ENCODE measurements at regions not wholly inside any gene's neighbourhood (a gene's known extent, or its start where the extent isn't known, plus 50 kb on each side); places are given as distances from the start of the nearest gene placed in this dataset.

GRCh38 chr5:10160241-10160640, 89.4 kb downstream of the ATPSCKMT start:
- ATAC-seq (ENCODE audit: low read depth), result no peak
- no TSS peak for BruUV-seq (replicated peaks)
- H4K91ac ChIP-seq (ENCODE audit: insufficient read depth, low read depth, low read length), result no peak overlapping the region

More at GRCh38 chr5:10160241-10160640, 89.4 kb downstream of the ATPSCKMT start:
- Histone ChIP-seq H4K8ac (ENCODE audit: low read depth in 2 of 2, low read length in 2 of 2) (no peak overlapping the region), H3K9me3 (ENCODE audit: control insufficient read depth, insufficient read depth, low read length) (peaks cover 3% of the 10 kb centered on the region), H3K14ac (replicated peaks; ENCODE audit: low read depth, low read length) (no peak overlapping the region), H3K4ac (ENCODE audit: low read depth, low read length) (no peak overlapping the region), H2BK5ac (ENCODE audit: low read depth, low read length, poor library complexity, severe bottlenecking) (no peak overlapping the region), H2BK15ac (ENCODE audit: low read depth, low read length) (no peak overlapping the region), H3K36me3 (ENCODE audit: control insufficient read depth, insufficient read depth, low read length) (no peaks in the 10 kb centered on the region), H3K4me3 (ENCODE audit: insufficient read depth, low read depth, low read length) (no peak overlapping the region), H3K9ac (ENCODE audit: low read depth, low read length) (no peak overlapping the region), H3K56ac (ENCODE audit: extremely low read depth, insufficient read depth, low read length) (no peak overlapping the region), H2AK9ac (replicated peaks; ENCODE audit: low read depth, low read length, poor library complexity) (no peak overlapping the region), H3K9me1 (ENCODE audit: insufficient read depth, low read length) (no peaks in the 10 kb centered on the region), H3K23ac (ENCODE audit: low read depth, low read length) (no peak overlapping the region), H3K18ac (ENCODE audit: low read depth, low read length) (no peak overlapping the region), H4K20me1 (ENCODE audit: insufficient read depth, low read length) (no peaks in the 10 kb centered on the region), H4K5ac (ENCODE audit: low read depth, low read length) (no peak overlapping the region), H3K27ac (ENCODE audit: insufficient read depth, low read length) (no peak overlapping the region), H2AK5ac (ENCODE audit: low read depth, low read length) (no peak overlapping the region), H3K79me1 (ENCODE audit: low read depth in 1 of 2, low read length in 2 of 2) (no peaks in the 10 kb centered on the region), H3K4me2 (ENCODE audit: low read depth, low read length) (no peak overlapping the region), H3K4me1 (ENCODE audit: control insufficient read depth, insufficient read depth, low read length) (no peaks in the 10 kb centered on the region), H2BK20ac (ENCODE audit: low read depth, low read length) (no peak overlapping the region), H2AFZ (replicated peaks; ENCODE audit: low read length, poor library complexity) (no peak overlapping the region), H2BK120ac (ENCODE audit: low read depth, low read length) (no peak overlapping the region), H3K27me3 (ENCODE audit: control insufficient read depth, insufficient read depth, low read length) (peaks cover 5% of the 10 kb centered on the region)
- dilution Hi-C loops (cut with HindIII; ENCODE audit: low sequenced_read_pairs, unreplicated experiment) (no loop called here), in situ Hi-C loops (cut with MboI; ENCODE audit: low sequenced_read_pairs) (no loop called here), intact Hi-C loops (cut with micrococcal nuclease) (no loop called here)
- TF ChIP-seq MAZ (IDR thresholded peaks at IDR 0.05; ENCODE audit: borderline replicate concordance, low read depth, low read length) (no peak), CHD1 (IDR thresholded peaks at IDR 0.05; ENCODE audit: low read depth, low read length) (no peak), MXI1 (IDR thresholded peaks at IDR 0.05; ENCODE audit: borderline replicate concordance, low read depth, low read length) (no peak), FOS (IDR thresholded peaks at IDR 0.05; ENCODE audit: low read depth, low read length) (no peak), MAFK (IDR thresholded peaks at IDR 0.05; ENCODE audit: low read depth, low read length) (no peak), NFE2L2 (IDR thresholded peaks at IDR 0.05; ENCODE audit: low read depth, low read length) (no peak), BHLHE40 (IDR thresholded peaks at IDR 0.05; ENCODE audit: low read depth, low read length) (no peak), SMC3 (IDR thresholded peaks at IDR 0.05; ENCODE audit: low read depth, low read length) (no peak), CEBPB (IDR thresholded peaks at IDR 0.05; ENCODE audit: low read depth, low read length) (no peak), POLR2A (IDR thresholded peaks at IDR 0.05; ENCODE audit: low read depth, low read length) (no peak), RFX5 (IDR thresholded peaks at IDR 0.05; ENCODE audit: low read depth, low read length) (no peak), RCOR1 (IDR thresholded peaks at IDR 0.05; ENCODE audit: insufficient replicate concordance, low read length) (no peak), RAD21 (IDR thresholded peaks at IDR 0.05; ENCODE audit: low read length) (no peak), USF2 (IDR thresholded peaks at IDR 0.05; ENCODE audit: low read depth, low read length) (no peak)
- TF ChIP-seq, protein P1, sequence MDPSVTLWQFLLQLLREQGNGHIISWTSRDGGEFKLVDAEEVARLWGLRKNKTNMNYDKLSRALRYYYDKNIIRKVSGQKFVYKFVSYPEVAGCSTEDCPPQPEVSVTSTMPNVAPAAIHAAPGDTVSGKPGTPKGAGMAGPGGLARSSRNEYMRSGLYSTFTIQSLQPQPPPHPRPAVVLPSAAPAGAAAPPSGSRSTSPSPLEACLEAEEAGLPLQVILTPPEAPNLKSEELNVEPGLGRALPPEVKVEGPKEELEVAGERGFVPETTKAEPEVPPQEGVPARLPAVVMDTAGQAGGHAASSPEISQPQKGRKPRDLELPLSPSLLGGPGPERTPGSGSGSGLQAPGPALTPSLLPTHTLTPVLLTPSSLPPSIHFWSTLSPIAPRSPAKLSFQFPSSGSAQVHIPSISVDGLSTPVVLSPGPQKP (IDR thresholded peaks at IDR 0.05; ENCODE audit: borderline replicate concordance, low read depth, low read length), result no peak
- TF ChIP-seq, protein P2, sequence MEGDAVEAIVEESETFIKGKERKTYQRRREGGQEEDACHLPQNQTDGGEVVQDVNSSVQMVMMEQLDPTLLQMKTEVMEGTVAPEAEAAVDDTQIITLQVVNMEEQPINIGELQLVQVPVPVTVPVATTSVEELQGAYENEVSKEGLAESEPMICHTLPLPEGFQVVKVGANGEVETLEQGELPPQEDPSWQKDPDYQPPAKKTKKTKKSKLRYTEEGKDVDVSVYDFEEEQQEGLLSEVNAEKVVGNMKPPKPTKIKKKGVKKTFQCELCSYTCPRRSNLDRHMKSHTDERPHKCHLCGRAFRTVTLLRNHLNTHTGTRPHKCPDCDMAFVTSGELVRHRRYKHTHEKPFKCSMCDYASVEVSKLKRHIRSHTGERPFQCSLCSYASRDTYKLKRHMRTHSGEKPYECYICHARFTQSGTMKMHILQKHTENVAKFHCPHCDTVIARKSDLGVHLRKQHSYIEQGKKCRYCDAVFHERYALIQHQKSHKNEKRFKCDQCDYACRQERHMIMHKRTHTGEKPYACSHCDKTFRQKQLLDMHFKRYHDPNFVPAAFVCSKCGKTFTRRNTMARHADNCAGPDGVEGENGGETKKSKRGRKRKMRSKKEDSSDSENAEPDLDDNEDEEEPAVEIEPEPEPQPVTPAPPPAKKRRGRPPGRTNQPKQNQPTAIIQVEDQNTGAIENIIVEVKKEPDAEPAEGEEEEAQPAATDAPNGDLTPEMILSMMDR (conservative IDR thresholded peaks at IDR 0.05; ENCODE audit: low read depth, low read length), result no peak
- CTCF ChIA-PET, result no interaction called here
- DNase-seq, result no peak
- WGBS, 2 experiments (ENCODE audit: extremely low coverage in 2 of 2, insufficient read length in 1 of 2), result no CpG with 5 or more reads among the region's 3 CpGs
- POLR2A ChIA-PET (ENCODE audit: unreplicated experiment), result no interaction called here

Measured in IMR-90 (cell line).